ENCODE measurements at regions not wholly inside any gene's neighbourhood (a gene's known extent, or its start where the extent isn't known, plus 50 kb on each side); places are given as distances from the start of the nearest gene placed in this dataset.

- Histone ChIP-seq H3K27me3 (ENCODE audit: control insufficient read depth, insufficient read depth, low read length, poor library complexity, severe bottlenecking) (no peaks in the 10 kb centered on the region), H3K4me1 (ENCODE audit: control insufficient read depth, insufficient read depth, low read length) (no peaks in the 10 kb centered on the region), H3K9ac (ENCODE audit: extremely low read depth, low read length, poor library complexity, severe bottlenecking) (no peak overlapping the region), H3K27ac (ENCODE audit: low read depth, low read length) (no peak overlapping the region), H3K9me3 (ENCODE audit: control insufficient read depth, low read length) (no peaks in the 10 kb centered on the region), H3K4me3 (ENCODE audit: low read length) (no peak overlapping the region), H3K36me3 (ENCODE audit: control insufficient read depth, insufficient read depth, low read length) (no peaks in the 10 kb centered on the region)
- TF ChIP-seq CTCF (conservative IDR thresholded peaks at IDR 0.05): no peak
- no peak for DNase-seq
- Mint-ChIP-seq H3K36me3 (ENCODE audit: low read depth) (no peaks in the 10 kb centered on the region), H3K4me1 (peaks cover 6% of the 10 kb centered on the region), H3K4me3 (no peak overlapping the region), H3K27me3 (ENCODE audit: insufficient read depth) (no peaks in the 10 kb centered on the region), H3K27ac (no peak overlapping the region), H3K9me3 (no peaks in the 10 kb centered on the region)
- WGBS, 2 experiments (ENCODE audit: insufficient coverage in 1 of 2, insufficient read length in 1 of 2): 81% methylated on average over 3 of the region's 6 CpGs; no CpG with 5 or more reads in 1 of the 2 experiments
These were observed 72.2 kb upstream of the ABLIM1 start for GRCh38 chr10:114730291-114730690.

- Histone ChIP-seq H3K9me3 (ENCODE audit: control insufficient read depth, low read length) (no peaks in the 10 kb centered on the region), H3K4me1 (ENCODE audit: control insufficient read depth, insufficient read depth, low read length) (no peaks in the 10 kb centered on the region), H3K36me3 (ENCODE audit: control insufficient read depth, insufficient read depth, low read length) (no peaks in the 10 kb centered on the region), H3K27ac (ENCODE audit: low read depth, low read length) (no peak overlapping the region), H3K4me3 (ENCODE audit: low read length) (no peak overlapping the region), H3K9ac (ENCODE audit: extremely low read depth, low read length, poor library complexity, severe bottlenecking) (no peak overlapping the region), H3K27me3 (ENCODE audit: control insufficient read depth, insufficient read depth, low read length, poor library complexity, severe bottlenecking) (no peaks in the 10 kb centered on the region)
- no peak for DNase-seq
- H3K4me1 Mint-ChIP-seq: no peaks in the 10 kb centered on the region
- H3K36me3 Mint-ChIP-seq (ENCODE audit: low read depth): no peaks in the 10 kb centered on the region
- no peaks in the 10 kb centered on the region for H3K9me3 Mint-ChIP-seq
- H3K4me3 Mint-ChIP-seq: no peak overlapping the region
- no peak for TF ChIP-seq CTCF (conservative IDR thresholded peaks at IDR 0.05)
- WGBS, 2 experiments (ENCODE audit: insufficient coverage in 1 of 2, insufficient read length in 1 of 2): 91 to 100% methylated on average over 1 of the region's 1 CpG
- H3K27me3 Mint-ChIP-seq (ENCODE audit: insufficient read depth): no peaks in the 10 kb centered on the region
- no peak overlapping the region for H3K27ac Mint-ChIP-seq
These were observed 74.9 kb upstream of the ABLIM1 start for GRCh38 chr10:114732931-114733330.

GRCh38 chr10:114735946-114736345, 77.9 kb upstream of the ABLIM1 start:
- Mint-ChIP-seq H3K4me1 (peaks cover 4% of the 10 kb centered on the region), H3K27me3 (ENCODE audit: insufficient read depth) (no peaks in the 10 kb centered on the region), H3K9me3 (no peaks in the 10 kb centered on the region), H3K36me3 (ENCODE audit: low read depth) (no peaks in the 10 kb centered on the region), H3K27ac (no peak overlapping the region), H3K4me3 (no peak overlapping the region)
- Histone ChIP-seq H3K4me1 (ENCODE audit: control insufficient read depth, insufficient read depth, low read length) (no peaks in the 10 kb centered on the region), H3K27me3 (ENCODE audit: control insufficient read depth, insufficient read depth, low read length, poor library complexity, severe bottlenecking) (no peaks in the 10 kb centered on the region), H3K9me3 (ENCODE audit: control insufficient read depth, low read length) (no peaks in the 10 kb centered on the region), H3K36me3 (ENCODE audit: control insufficient read depth, insufficient read depth, low read length) (no peaks in the 10 kb centered on the region), H3K9ac (ENCODE audit: extremely low read depth, low read length, poor library complexity, severe bottlenecking) (no peak overlapping the region), H3K27ac (ENCODE audit: low read depth, low read length) (no peak overlapping the region), H3K4me3 (ENCODE audit: low read length) (no peak overlapping the region)
- DNase-seq: no peak
- TF ChIP-seq CTCF (conservative IDR thresholded peaks at IDR 0.05): no peak

Data from endodermal cell (in vitro differentiated cells).